Naive thymus-derived CD4-positive, alpha-beta T cell (primary cell): ENCODE measurements at regions not wholly inside any gene's neighbourhood (a gene's known extent, or its start where the extent isn't known, plus 50 kb on each side); places are given as distances from the start of the nearest gene placed in this dataset.

Experiments
- ATAC-seq: fragments of 150-1000 bp; cut with Tn5 transposase; 2 replicates; pipeline ENCODE4 v1.10.0; 2021; ENCODE audit warnings: mild to moderate bottlenecking, moderate library complexity
- CTCF ChIA-PET: fragments of 350-600 bp; sonication (Branson Sonifier 250); formaldehyde crosslinking; loops from one replicate; lab custom pipeline; 2021; ENCODE audit warnings: antibody characterized with exemption; lab: Charles Lee
- POLR2A ChIA-PET: fragments of 350-600 bp; sonication (Branson Sonifier 250); formaldehyde crosslinking; loops from one replicate; lab custom pipeline; 2021; ENCODE audit warnings: antibody characterized with exemption, inconsistent platforms; lab: Charles Lee
- DNase-seq, 9 donors: peaks; one replicate each; pipeline versions ENCODE4 v3.0.0 to v3.0.0-alpha.2; 2020 to 2022; ENCODE audit warnings: mixed read lengths in 1 of 9
- H3K27ac ChIP-seq: one replicate; pipeline ENCODE4 v1.7.0; 2013; ENCODE audit warnings: mild to moderate bottlenecking, low read depth, low read length, moderate library complexity
- H3K27me3 ChIP-seq, 2 donors: one replicate each; pipeline ENCODE4 v1.7.0; 2013; ENCODE audit warnings: low read length in 2 of 2, mild to moderate bottlenecking in 2 of 2, moderate library complexity in 2 of 2; ENCODE audit not compliant: control insufficient read depth in 2 of 2, insufficient read depth in 2 of 2
- H3K36me3 ChIP-seq, 3 experiments: 1 replicate in 2 of 3; 2 replicates in 1 of 3; pipeline ENCODE4 v1.7.0; 2013; ENCODE audit warnings: low read length in 3 of 3, mild to moderate bottlenecking in 3 of 3, moderate library complexity in 1 of 3; ENCODE audit not compliant: insufficient read depth in 3 of 3, control insufficient read depth in 2 of 3
- H3K4me1 ChIP-seq, 2 donors: one replicate each; pipeline ENCODE4 v1.7.0; 2013; ENCODE audit warnings: low read length in 2 of 2, mild to moderate bottlenecking in 2 of 2, moderate library complexity in 1 of 2; ENCODE audit not compliant: control insufficient read depth in 2 of 2, insufficient read depth in 2 of 2
- H3K4me3 ChIP-seq: 2 replicates; pipeline ENCODE4 v1.7.0; 2013; ENCODE audit warnings: mild to moderate bottlenecking, low read length
- H3K9me3 ChIP-seq, 3 experiments: 1 replicate in 2 of 3; 2 replicates in 1 of 3; pipeline ENCODE4 v1.7.0; 2013; ENCODE audit warnings: low read length in 3 of 3; ENCODE audit not compliant: control insufficient read depth in 2 of 3
- H3K27ac Mint-ChIP-seq, 9 donors: one replicate each; pipeline ENCODE4 v1.8.0; 2020 to 2022; ENCODE audit warnings: mixed read lengths in 9 of 9, mild to moderate bottlenecking in 8 of 9, moderate library complexity in 5 of 9, inconsistent platforms in 2 of 9
- H3K27me3 Mint-ChIP-seq, 5 donors: one replicate each; pipeline ENCODE4 v1.8.0; 2021 to 2022; ENCODE audit warnings: mixed read lengths in 5 of 5, mild to moderate bottlenecking in 1 of 5
- H3K36me3 Mint-ChIP-seq, 5 donors: one replicate each; pipeline ENCODE4 v1.8.0; 2020 to 2022; ENCODE audit warnings: mixed read lengths in 5 of 5, mild to moderate bottlenecking in 3 of 5, inconsistent platforms in 1 of 5
- H3K4me1 Mint-ChIP-seq, 7 donors: one replicate each; pipeline ENCODE4 v1.8.0; 2020 to 2022; ENCODE audit warnings: mixed read lengths in 7 of 7, mild to moderate bottlenecking in 3 of 7, inconsistent platforms in 1 of 7
- H3K4me3 Mint-ChIP-seq, 10 donors: one replicate each; pipeline ENCODE4 v1.8.0; 2020 to 2022; ENCODE audit warnings: mild to moderate bottlenecking in 10 of 10, mixed read lengths in 10 of 10, moderate library complexity in 6 of 10, inconsistent platforms in 2 of 10
- H3K9me3 Mint-ChIP-seq, 11 donors: one replicate each; pipeline ENCODE4 v1.8.0; 2020 to 2022; ENCODE audit warnings: mixed read lengths in 11 of 11, mild to moderate bottlenecking in 4 of 11, inconsistent platforms in 1 of 11, moderate library complexity in 1 of 11
- intact Hi-C, 2 donors: fragments of 100-400 bp; cut with micrococcal nuclease; formaldehyde crosslinking; loops; one replicate each; pipeline ENCODE4 v1.15.1; 2023

- intact Hi-C loops, result no loop called here
- no peak overlapping the region for H3K4me3 Mint-ChIP-seq
- Histone ChIP-seq H3K4me3 (no peak overlapping the region), H3K4me1 (no peaks in the 10 kb centered on the region), H3K9me3 (peaks cover 0 to 6% (median 0%) of the 10 kb centered on the region in 3 experiments), H3K36me3 (no peaks in the 10 kb centered on the region), H3K27me3 (no peaks in the 10 kb centered on the region), H3K27ac (no peak overlapping the region)
- ChIA-PET CTCF (no interaction called here), POLR2A (no interaction called here)
- H3K36me3 Mint-ChIP-seq, result no peaks in the 10 kb centered on the region
- H3K9me3 Mint-ChIP-seq, result peaks cover 4 to 34% (median 14%) of the 10 kb centered on the region in 11 donors
- no peak for DNase-seq
- H3K4me1 Mint-ChIP-seq, result no peaks in the 10 kb centered on the region
- H3K27me3 Mint-ChIP-seq, result no peaks in the 10 kb centered on the region
- H3K27ac Mint-ChIP-seq, result no peak overlapping the region
- ATAC-seq, result no peak
These were observed 84.3 kb upstream of the CELF4 start for GRCh38 chr18:37649930-37650329.

GRCh38 chr18:37649416-37649815, 83.8 kb upstream of the CELF4 start:
- no peak for ATAC-seq
- Mint-ChIP-seq H3K4me3 (no peak overlapping the region), H3K27me3 (no peaks in the 10 kb centered on the region), H3K27ac (no peak overlapping the region), H3K4me1 (no peaks in the 10 kb centered on the region), H3K36me3 (no peaks in the 10 kb centered on the region), H3K9me3 (peaks cover 5 to 35% (median 14%) of the 10 kb centered on the region in 11 donors)
- ChIA-PET CTCF (no interaction called here), POLR2A (no interaction called here)
- DNase-seq, result no peak
- Histone ChIP-seq H3K27me3 (no peaks in the 10 kb centered on the region), H3K27ac (no peak overlapping the region), H3K4me1 (no peaks in the 10 kb centered on the region), H3K9me3 (peaks cover 0 to 10% (median 0%) of the 10 kb centered on the region in 3 experiments), H3K36me3 (no peaks in the 10 kb centered on the region), H3K4me3 (no peak overlapping the region)
- intact Hi-C loops, result no loop called here

- ChIA-PET POLR2A (no interaction called here), CTCF (no interaction called here)
- no peak for DNase-seq
- H3K27ac Mint-ChIP-seq, result no peak overlapping the region
- H3K4me3 Mint-ChIP-seq, result no peak overlapping the region
- Histone ChIP-seq H3K4me1 (no peaks in the 10 kb centered on the region), H3K4me3 (no peak overlapping the region), H3K27me3 (no peaks in the 10 kb centered on the region), H3K27ac (no peak overlapping the region), H3K9me3 (peaks cover 0 to 12% (median 0%) of the 10 kb centered on the region in 3 experiments), H3K36me3 (no peaks in the 10 kb centered on the region)
- ATAC-seq, result no peak
- H3K36me3 Mint-ChIP-seq, result peaks cover 0 to 4% (median 0%) of the 10 kb centered on the region in 5 donors
- H3K4me1 Mint-ChIP-seq, result no peaks in the 10 kb centered on the region
- peaks cover 0 to 9% (median 0%) of the 10 kb centered on the region in 5 donors for H3K27me3 Mint-ChIP-seq
- intact Hi-C loops, result no loop called here
- H3K9me3 Mint-ChIP-seq, result peaks cover 4 to 38% (median 15%) of the 10 kb centered on the region in 11 donors
These were observed 76.0 kb upstream of the CELF4 start for GRCh38 chr18:37641573-37641972.

- H3K4me1 ChIP-seq, result no peaks in the 10 kb centered on the region
- Mint-ChIP-seq H3K9me3 (peaks cover 4 to 30% (median 15%) of the 10 kb centered on the region in 11 donors), H3K27ac (no peak overlapping the region), H3K27me3 (peaks cover 0 to 9% (median 0%) of the 10 kb centered on the region in 5 donors), H3K4me3 (no peak overlapping the region), H3K36me3 (peaks cover 0 to 4% (median 0%) of the 10 kb centered on the region in 5 donors), H3K4me1 (no peaks in the 10 kb centered on the region)
- ATAC-seq, result no peak
- no peaks in the 10 kb centered on the region for H3K36me3 ChIP-seq
- intact Hi-C loops, result no loop called here
- POLR2A ChIA-PET, result no interaction called here
- H3K27ac ChIP-seq, result no peak overlapping the region
- H3K4me3 ChIP-seq, result no peak overlapping the region
- no peak for DNase-seq
- CTCF ChIA-PET, result no interaction called here
- peaks cover 0 to 12% (median 0%) of the 10 kb centered on the region in 3 experiments for H3K9me3 ChIP-seq
- H3K27me3 ChIP-seq, result no peaks in the 10 kb centered on the region
These were observed 74.9 kb upstream of the CELF4 start for GRCh38 chr18:37640504-37640903.

GRCh38 chr18:37639846-37640245, 74.2 kb upstream of the CELF4 start:
- no peak for DNase-seq
- Mint-ChIP-seq H3K9me3 (peaks cover 0 to 24% (median 12%) of the 10 kb centered on the region in 11 donors), H3K27me3 (peaks cover 0 to 9% (median 0%) of the 10 kb centered on the region in 5 donors), H3K4me3 (no peak overlapping the region), H3K36me3 (peaks cover 0 to 4% (median 0%) of the 10 kb centered on the region in 5 donors), H3K27ac (no peak overlapping the region), H3K4me1 (no peaks in the 10 kb centered on the region)
- POLR2A ChIA-PET, result no interaction called here
- no peaks in the 10 kb centered on the region for H3K4me1 ChIP-seq
- H3K9me3 ChIP-seq, result peaks cover 0 to 12% (median 0%) of the 10 kb centered on the region in 3 experiments
- no peaks in the 10 kb centered on the region for H3K27me3 ChIP-seq
- no peak for ATAC-seq
- intact Hi-C loops, result no loop called here
- CTCF ChIA-PET, result no interaction called here
- no peak overlapping the region for H3K27ac ChIP-seq
- no peaks in the 10 kb centered on the region for H3K36me3 ChIP-seq
- H3K4me3 ChIP-seq, result no peak overlapping the region

GRCh38 chr18:37637478-37637850, 71.9 kb upstream of the CELF4 start:
- Histone ChIP-seq H3K9me3 (no peaks in the 10 kb centered on the region), H3K36me3 (no peaks in the 10 kb centered on the region), H3K4me1 (no peaks in the 10 kb centered on the region), H3K27me3 (no peaks in the 10 kb centered on the region), H3K4me3 (no peak overlapping the region), H3K27ac (no peak overlapping the region)
- Mint-ChIP-seq H3K4me3 (no peak overlapping the region), H3K27me3 (peaks cover 0 to 9% (median 0%) of the 10 kb centered on the region in 5 donors), H3K27ac (no peak overlapping the region), H3K9me3 (peaks cover 0 to 13% (median 5%) of the 10 kb centered on the region in 11 donors), H3K36me3 (peaks cover 0 to 4% (median 0%) of the 10 kb centered on the region in 5 donors), H3K4me1 (no peaks in the 10 kb centered on the region)
- no peak for ATAC-seq
- POLR2A ChIA-PET, result no interaction called here
- CTCF ChIA-PET, result no interaction called here
- no peak for DNase-seq
- intact Hi-C loops, result no loop called here

GRCh38 chr18:37636831-37637477, 71.4 kb upstream of the CELF4 start:
- Mint-ChIP-seq H3K27me3 (peaks cover 0 to 11% (median 0%) of the 10 kb centered on the region in 5 donors), H3K9me3 (peaks cover 0 to 13% (median 4%) of the 10 kb centered on the region in 11 donors), H3K4me3 (no peak overlapping the region), H3K27ac (no peak overlapping the region), H3K4me1 (no peaks in the 10 kb centered on the region), H3K36me3 (peaks cover 0 to 4% (median 0%) of the 10 kb centered on the region in 5 donors)
- intact Hi-C loops, result no loop called here
- no peak for DNase-seq
- ChIA-PET CTCF (no interaction called here), POLR2A (no interaction called here)
- Histone ChIP-seq H3K4me3 (no peak overlapping the region), H3K36me3 (no peaks in the 10 kb centered on the region), H3K9me3 (no peaks in the 10 kb centered on the region), H3K4me1 (no peaks in the 10 kb centered on the region), H3K27ac (no peak overlapping the region), H3K27me3 (no peaks in the 10 kb centered on the region)
- no peak for ATAC-seq
